ENCODE measurements at regions not wholly inside any gene's neighbourhood (a gene's known extent, or its start where the extent isn't known, plus 50 kb on each side); places are given as distances from the start of the nearest gene placed in this dataset.
A peak's percentile ranks its signal among the peaks of the same experiment; 100 is the strongest.

DNA sequence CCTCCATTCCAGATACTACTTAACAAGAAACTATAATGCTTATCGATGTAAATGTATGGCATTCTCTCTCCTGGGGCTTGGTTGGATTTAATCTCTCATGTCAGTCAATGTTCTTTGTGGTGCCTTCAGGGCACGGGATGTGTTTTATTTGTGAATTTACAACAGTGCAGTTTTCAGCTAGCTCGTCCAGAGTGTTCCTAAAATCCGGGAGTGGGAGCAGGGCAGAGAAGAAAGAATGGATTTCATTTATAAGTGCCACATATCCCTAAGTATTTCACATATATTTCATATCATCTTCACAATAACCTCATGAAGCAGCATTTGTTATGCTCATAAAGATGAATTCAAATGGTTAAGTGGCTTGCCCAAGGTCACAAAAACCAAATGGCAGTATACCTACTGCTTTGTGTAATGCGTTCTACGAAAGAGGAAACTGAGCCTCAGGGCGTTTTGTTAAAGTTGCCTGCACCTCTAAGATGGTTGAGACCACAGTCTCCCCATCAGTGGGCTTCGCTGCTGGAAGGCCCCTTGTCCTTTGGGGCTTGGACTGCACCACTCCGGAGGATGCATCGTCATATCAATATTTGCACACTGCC, 134.7 kb upstream of the MGAT5 start:
- TF ChIP-seq POLR2A (IDR thresholded peaks at IDR 0.05) (no peak), POLR2AphosphoS5 (IDR thresholded peaks at IDR 0.05) (no peak)
- TF ChIP-seq, protein P1, sequence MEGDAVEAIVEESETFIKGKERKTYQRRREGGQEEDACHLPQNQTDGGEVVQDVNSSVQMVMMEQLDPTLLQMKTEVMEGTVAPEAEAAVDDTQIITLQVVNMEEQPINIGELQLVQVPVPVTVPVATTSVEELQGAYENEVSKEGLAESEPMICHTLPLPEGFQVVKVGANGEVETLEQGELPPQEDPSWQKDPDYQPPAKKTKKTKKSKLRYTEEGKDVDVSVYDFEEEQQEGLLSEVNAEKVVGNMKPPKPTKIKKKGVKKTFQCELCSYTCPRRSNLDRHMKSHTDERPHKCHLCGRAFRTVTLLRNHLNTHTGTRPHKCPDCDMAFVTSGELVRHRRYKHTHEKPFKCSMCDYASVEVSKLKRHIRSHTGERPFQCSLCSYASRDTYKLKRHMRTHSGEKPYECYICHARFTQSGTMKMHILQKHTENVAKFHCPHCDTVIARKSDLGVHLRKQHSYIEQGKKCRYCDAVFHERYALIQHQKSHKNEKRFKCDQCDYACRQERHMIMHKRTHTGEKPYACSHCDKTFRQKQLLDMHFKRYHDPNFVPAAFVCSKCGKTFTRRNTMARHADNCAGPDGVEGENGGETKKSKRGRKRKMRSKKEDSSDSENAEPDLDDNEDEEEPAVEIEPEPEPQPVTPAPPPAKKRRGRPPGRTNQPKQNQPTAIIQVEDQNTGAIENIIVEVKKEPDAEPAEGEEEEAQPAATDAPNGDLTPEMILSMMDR (IDR thresholded peaks at IDR 0.05) = no peak
- Histone ChIP-seq H3K27ac (peak overlapping the region; percentile 90 to 94), H3K27me3 (no peaks in the 10 kb centered on the region), H3K9me3 (no peaks in the 10 kb centered on the region), H3K36me3 (no peaks in the 10 kb centered on the region), H3K4me1 (no peaks in the 10 kb centered on the region), H3K4me3 (peak overlapping the region; percentile 87 to 92 (median 92))
- DNase-seq (ENCODE audit: low spot score in 2 of 2) = no peak
- intact Hi-C loops (cut with DNase I; ENCODE audit: low total_unique reads) = no loop called here

DNA sequence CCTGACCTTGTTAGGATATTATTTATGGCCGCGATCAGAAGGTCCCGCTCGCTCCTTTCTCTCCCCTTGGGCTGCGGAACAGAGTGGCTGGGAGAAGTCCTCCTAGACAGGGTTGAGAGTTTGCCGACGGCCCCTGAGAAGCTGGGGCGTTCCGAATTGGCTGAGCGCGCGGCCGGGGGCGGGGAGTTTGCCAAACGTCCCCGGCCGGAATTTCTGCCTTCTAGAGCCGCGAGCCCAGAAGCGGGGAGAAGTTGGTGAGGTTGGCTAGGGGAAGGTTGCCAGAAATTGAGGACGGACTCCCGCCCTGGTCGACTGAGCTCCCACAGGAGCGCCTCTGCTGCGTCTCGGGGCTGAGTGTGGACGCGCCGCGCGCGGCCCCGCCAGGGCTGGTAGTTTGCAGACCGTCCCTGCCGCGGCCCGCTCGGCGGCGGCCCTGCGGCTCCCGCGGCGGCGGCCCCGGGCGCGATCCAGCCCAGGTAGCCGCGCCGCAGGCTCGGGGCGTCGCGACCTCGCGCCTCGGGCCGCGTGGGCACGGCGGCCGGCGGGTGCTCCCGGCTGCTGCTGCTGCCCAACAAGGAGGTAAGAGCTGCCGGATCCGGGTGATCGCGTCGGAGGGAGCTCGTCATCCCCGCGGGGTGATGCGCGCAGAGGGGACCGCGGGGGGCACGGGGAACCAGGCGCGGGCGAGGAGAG, 134.0 kb upstream of the MGAT5 start:
- Histone ChIP-seq H3K36me3 (no peaks in the 10 kb centered on the region), H3K4me3 (peak overlapping the region; percentile 87 to 92 (median 92)), H3K27ac (peak overlapping the region; percentile 90 to 94), H3K4me1 (no peaks in the 10 kb centered on the region), H3K27me3 (no peaks in the 10 kb centered on the region), H3K9me3 (no peaks in the 10 kb centered on the region)
- peak in 2 of 3 donors; percentile 51 to 57 for TF ChIP-seq POLR2AphosphoS5 (IDR thresholded peaks at IDR 0.05)
- TF ChIP-seq, protein P1 (IDR thresholded peaks at IDR 0.05) = no peak
- peak; percentile 83 to 88 for DNase-seq (ENCODE audit: low spot score in 2 of 2)
- intact Hi-C loops (cut with DNase I; ENCODE audit: low total_unique reads) = loop anchor here (5.0 to 10.0 kb wide), 3 partner anchors 127 to 295 kb away; no protein-coding TSS in a partner anchor

DNA sequence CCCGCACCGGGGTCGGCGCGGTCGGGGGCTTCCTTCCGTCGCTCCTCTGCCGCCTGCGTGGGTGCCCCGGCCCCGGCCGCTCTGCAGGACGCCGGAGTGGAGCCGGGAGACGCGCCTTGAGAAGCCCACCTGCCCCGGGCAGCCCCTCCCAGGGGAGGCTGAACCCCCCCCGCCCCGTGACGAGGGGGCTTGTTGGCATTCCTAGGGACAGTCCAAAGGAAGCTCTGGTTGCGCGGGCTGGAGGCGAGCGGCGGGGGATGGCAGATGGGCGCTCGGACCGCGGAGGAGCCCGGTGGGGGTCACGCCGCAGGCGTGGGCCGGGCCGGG, 133.5 kb upstream of the MGAT5 start:
- no peaks in the 10 kb centered on the region for H3K36me3 ChIP-seq
- no peaks in the 10 kb centered on the region for H3K4me1 ChIP-seq
- peak overlapping the region; percentile 90 to 94 for H3K27ac ChIP-seq
- no peak for DNase-seq (ENCODE audit: low spot score in 2 of 2)
- no peak for TF ChIP-seq POLR2A (IDR thresholded peaks at IDR 0.05)
- TF ChIP-seq, protein P1 (IDR thresholded peaks at IDR 0.05) = no peak
- TF ChIP-seq POLR2AphosphoS5 (IDR thresholded peaks at IDR 0.05) = no peak
- peak overlapping the region; percentile 87 to 92 (median 92) for H3K4me3 ChIP-seq
- no peaks in the 10 kb centered on the region for H3K27me3 ChIP-seq
- no peaks in the 10 kb centered on the region for H3K9me3 ChIP-seq
- intact Hi-C loops (cut with DNase I; ENCODE audit: low total_unique reads) = loop anchor here (5.0 to 10.0 kb wide), 3 partner anchors 127 to 294 kb away; no protein-coding TSS in a partner anchor

DNA sequence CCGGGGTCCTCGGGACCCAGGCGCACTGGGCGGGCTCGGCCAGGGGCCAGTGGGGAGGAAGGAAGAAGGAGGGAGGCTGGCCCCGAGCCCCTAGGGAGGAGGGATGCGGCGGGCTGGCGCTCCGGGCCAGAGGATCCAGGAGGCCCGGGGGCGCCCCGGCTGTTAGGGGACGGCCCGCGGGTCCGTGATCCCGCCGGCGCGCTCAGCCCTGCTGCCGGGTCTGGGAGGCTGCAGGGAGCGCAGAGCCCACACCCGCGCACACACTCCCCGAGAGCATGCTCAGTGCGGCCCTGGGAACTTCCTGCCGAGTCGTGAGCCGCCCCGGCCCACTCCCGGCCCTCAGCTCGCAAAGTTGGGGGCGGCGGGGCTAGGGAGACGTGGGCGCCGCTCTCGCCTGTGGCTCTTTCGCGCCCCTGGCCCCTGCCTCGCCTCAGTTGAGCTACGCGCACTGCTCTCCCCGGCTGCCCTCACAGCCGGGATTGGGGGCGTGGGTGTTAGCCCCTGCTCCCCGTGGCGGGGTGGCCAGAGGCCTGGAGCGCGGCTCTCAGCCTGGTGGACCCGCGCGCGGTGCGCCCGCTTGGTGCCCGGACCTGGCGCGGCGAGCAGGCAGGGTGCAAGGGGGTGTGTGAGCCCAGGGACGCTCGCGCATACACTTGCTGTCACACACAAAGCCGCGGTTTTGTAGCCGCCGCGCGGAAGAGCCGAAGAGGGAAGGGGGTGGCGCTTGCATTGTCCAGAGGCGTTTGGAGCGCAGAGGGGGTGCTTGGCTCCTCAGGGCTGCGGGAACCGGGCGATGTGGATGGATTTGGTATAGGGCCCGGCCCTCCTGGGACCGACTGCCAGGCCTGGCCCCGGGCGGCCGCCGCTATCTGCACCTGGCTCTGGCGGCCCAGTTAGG, 132.9 kb upstream of the MGAT5 start:
- TF ChIP-seq POLR2AphosphoS5 (IDR thresholded peaks at IDR 0.05) = no peak
- TF ChIP-seq, protein P1 (IDR thresholded peaks at IDR 0.05) = no peak
- no peak for TF ChIP-seq POLR2A (IDR thresholded peaks at IDR 0.05)
- Histone ChIP-seq H3K4me1 (no peaks in the 10 kb centered on the region), H3K27ac (peak overlapping the region; percentile 90 to 94), H3K27me3 (no peaks in the 10 kb centered on the region), H3K36me3 (no peaks in the 10 kb centered on the region), H3K4me3 (peak overlapping the region; percentile 87 to 92 (median 92)), H3K9me3 (no peaks in the 10 kb centered on the region)
- DNase-seq (ENCODE audit: low spot score in 2 of 2) = peak in 1 of 2 donors; percentile 34
- intact Hi-C loops (cut with DNase I; ENCODE audit: low total_unique reads) = loop anchor here (5.0 to 10.0 kb wide), 3 partner anchors 126 to 294 kb away; no protein-coding TSS in a partner anchor
